NT2/D1 (cell line): ENCODE measurements at regions not wholly inside any gene's neighbourhood (a gene's known extent, or its start where the extent isn't known, plus 50 kb on each side); places are given as distances from the start of the nearest gene placed in this dataset.

Experiments
- SUZ12 ChIP-seq: IDR thresholded peaks from 2 replicates; pipeline ENCODE4 v1.6.1; 2011; ENCODE audit not compliant: insufficient read length, insufficient read depth; ENCODE audit errors: extremely low read depth
- YY1 ChIP-seq: IDR thresholded peaks from 2 replicates; pipeline ENCODE4 v1.6.1; 2011; ENCODE audit not compliant: insufficient read length, insufficient read depth
- ZNF274 ChIP-seq: IDR thresholded peaks from 2 replicates; pipeline ENCODE4 v1.6.1; 2011; ENCODE audit warnings: mild to moderate bottlenecking, low read depth, low read length

GRCh38 chr3:72088486-72089025 lies 303.6 kb upstream of the PROK2 start:
- TF ChIP-seq ZNF274 (no peak), YY1 (no peak), SUZ12 (no peak)
